ENCODE measurements at regions not wholly inside any gene's neighbourhood (a gene's known extent, or its start where the extent isn't known, plus 50 kb on each side); places are given as distances from the start of the nearest gene placed in this dataset.
"Not testable (repeated sequence)": the region's sequence is repeated elsewhere in the genome, so short reads cannot be mapped to it uniquely, and the experiment has no call there.

DNA sequence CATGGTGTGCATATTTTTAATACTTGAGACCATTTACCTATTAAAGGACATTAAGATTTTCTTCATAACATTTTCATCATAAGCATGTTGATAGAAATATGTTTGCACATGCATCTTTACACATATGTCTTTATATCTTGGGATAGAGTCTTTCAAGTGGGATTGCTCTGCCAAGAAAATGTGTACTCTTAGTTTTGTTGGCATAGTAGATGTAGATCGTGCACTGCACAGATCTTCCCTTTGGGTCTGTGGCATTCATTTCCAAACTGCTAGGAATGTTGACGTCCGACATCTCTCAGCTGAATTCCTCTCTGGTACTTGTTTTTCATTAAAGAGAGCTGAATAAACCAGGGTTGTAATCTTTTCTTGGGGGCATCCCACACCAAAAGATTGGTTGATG lies 183.2 kb upstream of the RPRM start:
- no peaks in the 10 kb centered on the region for H3K27me3 Mint-ChIP-seq (ENCODE audit: low read depth, poor library complexity)
- TF ChIP-seq, protein P1, sequence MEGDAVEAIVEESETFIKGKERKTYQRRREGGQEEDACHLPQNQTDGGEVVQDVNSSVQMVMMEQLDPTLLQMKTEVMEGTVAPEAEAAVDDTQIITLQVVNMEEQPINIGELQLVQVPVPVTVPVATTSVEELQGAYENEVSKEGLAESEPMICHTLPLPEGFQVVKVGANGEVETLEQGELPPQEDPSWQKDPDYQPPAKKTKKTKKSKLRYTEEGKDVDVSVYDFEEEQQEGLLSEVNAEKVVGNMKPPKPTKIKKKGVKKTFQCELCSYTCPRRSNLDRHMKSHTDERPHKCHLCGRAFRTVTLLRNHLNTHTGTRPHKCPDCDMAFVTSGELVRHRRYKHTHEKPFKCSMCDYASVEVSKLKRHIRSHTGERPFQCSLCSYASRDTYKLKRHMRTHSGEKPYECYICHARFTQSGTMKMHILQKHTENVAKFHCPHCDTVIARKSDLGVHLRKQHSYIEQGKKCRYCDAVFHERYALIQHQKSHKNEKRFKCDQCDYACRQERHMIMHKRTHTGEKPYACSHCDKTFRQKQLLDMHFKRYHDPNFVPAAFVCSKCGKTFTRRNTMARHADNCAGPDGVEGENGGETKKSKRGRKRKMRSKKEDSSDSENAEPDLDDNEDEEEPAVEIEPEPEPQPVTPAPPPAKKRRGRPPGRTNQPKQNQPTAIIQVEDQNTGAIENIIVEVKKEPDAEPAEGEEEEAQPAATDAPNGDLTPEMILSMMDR (IDR thresholded peaks at IDR 0.05), result no peak
- no peak overlapping the region for H3K27ac Mint-ChIP-seq
- no peaks in the 10 kb centered on the region for H3K4me1 Mint-ChIP-seq
- no peak overlapping the region for H3K4me3 Mint-ChIP-seq
- DNase-seq, result no peak
- peaks cover 4% of the 10 kb centered on the region for H3K36me3 Mint-ChIP-seq (ENCODE audit: low read depth)
- peaks cover 14% of the 10 kb centered on the region for H3K9me3 Mint-ChIP-seq

DNA sequence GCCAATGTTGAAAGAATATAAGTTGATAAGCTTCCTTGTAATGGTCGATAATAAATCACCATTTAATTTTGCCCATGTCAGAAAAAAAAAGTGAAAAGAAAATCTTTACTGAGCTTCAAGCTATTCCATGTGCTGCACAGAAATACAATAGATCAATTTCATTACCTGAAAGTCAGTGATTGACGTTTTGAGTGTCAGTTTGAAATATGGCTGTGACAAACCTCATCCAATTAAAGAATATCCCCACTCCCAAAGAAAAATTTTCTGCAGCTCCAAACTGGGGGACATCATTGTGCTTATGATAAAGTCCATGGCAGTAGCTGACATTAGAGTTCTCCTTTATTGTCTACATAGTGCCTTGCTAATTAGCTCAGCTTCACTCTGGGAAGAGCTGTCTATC lies 184.8 kb upstream of the RPRM start:
- Mint-ChIP-seq H3K36me3 (ENCODE audit: low read depth) (peaks cover 4% of the 10 kb centered on the region), H3K4me1 (no peaks in the 10 kb centered on the region), H3K27me3 (ENCODE audit: low read depth, poor library complexity) (peaks cover 3% of the 10 kb centered on the region), H3K27ac (no peak overlapping the region), H3K9me3 (peaks cover 14% of the 10 kb centered on the region), H3K4me3 (no peak overlapping the region)
- DNase-seq, result no peak
- TF ChIP-seq, protein P1 (IDR thresholded peaks at IDR 0.05), result no peak

DNA sequence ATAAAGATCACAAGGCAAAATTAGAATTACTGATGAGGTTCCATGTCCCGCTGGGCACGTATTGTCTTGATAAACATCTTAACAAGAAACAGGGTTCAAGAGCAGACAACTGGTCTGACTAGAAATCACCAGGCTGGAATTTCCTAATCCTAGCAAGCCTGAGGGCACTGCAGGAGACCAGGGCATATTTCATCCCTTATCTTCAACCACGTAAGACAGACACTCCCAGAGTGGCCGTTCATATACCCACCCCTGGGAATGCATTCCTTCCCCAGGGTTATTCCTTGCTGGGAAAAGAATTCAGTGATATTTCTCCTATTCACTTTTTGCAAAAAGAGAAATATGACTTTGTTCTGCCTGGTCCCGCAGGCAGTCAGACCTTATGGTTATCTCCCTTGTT lies 185.4 kb upstream of the RPRM start:
- not testable (repeated sequence) for H3K4me3 Mint-ChIP-seq; H3K27ac Mint-ChIP-seq; H3K27me3 Mint-ChIP-seq (ENCODE audit: low read depth, poor library complexity); H3K36me3 Mint-ChIP-seq (ENCODE audit: low read depth); DNase-seq; H3K4me1 Mint-ChIP-seq
- H3K9me3 Mint-ChIP-seq, result peaks cover 17% of the 10 kb centered on the region

- no peaks in the 10 kb centered on the region for H3K4me1 Mint-ChIP-seq
- H3K36me3 Mint-ChIP-seq (ENCODE audit: low read depth), result peaks cover 4% of the 10 kb centered on the region
- DNase-seq, result no peak
- TF ChIP-seq, protein P1 (IDR thresholded peaks at IDR 0.05), result no peak
- no peak overlapping the region for H3K27ac Mint-ChIP-seq
- peaks cover 3% of the 10 kb centered on the region for H3K27me3 Mint-ChIP-seq (ENCODE audit: low read depth, poor library complexity)
- peaks cover 47% of the 10 kb centered on the region for H3K9me3 Mint-ChIP-seq
- H3K4me3 Mint-ChIP-seq, result no peak overlapping the region
Measured at GRCh38 chr2:153667475-153667874, 188.9 kb upstream of the RPRM start.

DNA sequence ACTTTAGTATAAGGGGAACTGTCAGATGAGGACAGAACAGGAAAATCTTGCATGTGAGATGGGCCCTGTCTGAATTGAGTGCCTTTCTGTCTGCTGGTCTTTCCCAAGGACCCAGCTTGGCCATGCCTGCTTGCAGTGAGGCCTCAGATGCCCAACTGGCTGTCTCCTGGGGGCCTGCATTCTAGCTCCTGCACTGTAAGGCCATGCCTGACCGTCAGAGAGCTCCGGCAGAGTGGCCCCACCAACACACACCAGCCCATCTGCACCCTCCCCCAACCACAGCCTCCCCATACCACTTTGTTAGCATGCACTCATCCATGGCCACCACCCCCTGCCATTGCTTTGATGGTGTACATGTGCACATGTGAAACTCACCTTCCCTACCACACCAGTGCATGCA lies 190.4 kb upstream of the RPRM start:
- H3K27me3 Mint-ChIP-seq (ENCODE audit: low read depth, poor library complexity), result peaks cover 3% of the 10 kb centered on the region
- no peak overlapping the region for H3K4me3 Mint-ChIP-seq
- no peaks in the 10 kb centered on the region for H3K4me1 Mint-ChIP-seq
- H3K36me3 Mint-ChIP-seq (ENCODE audit: low read depth), result peaks cover 4% of the 10 kb centered on the region
- peaks cover 56% of the 10 kb centered on the region for H3K9me3 Mint-ChIP-seq
- TF ChIP-seq, protein P1 (IDR thresholded peaks at IDR 0.05), result no peak
- H3K27ac Mint-ChIP-seq, result no peak overlapping the region
- no peak for DNase-seq

GRCh38 chr2:153710128-153710527 lies 161.6 kb upstream of the GALNT13 start:
- Mint-ChIP-seq H3K36me3 (ENCODE audit: low read depth) (no peaks in the 10 kb centered on the region), H3K9me3 (no peaks in the 10 kb centered on the region), H3K4me1 (no peaks in the 10 kb centered on the region), H3K4me3 (no peak overlapping the region), H3K27me3 (ENCODE audit: low read depth, poor library complexity) (peaks cover 3% of the 10 kb centered on the region), H3K27ac (no peak overlapping the region)
- TF ChIP-seq, protein P1 (IDR thresholded peaks at IDR 0.05), result no peak
- DNase-seq, result no peak

Measured in nephron progenitor cell (in vitro differentiated cells).